ENCODE measurements at regions not wholly inside any gene's neighbourhood (a gene's known extent, or its start where the extent isn't known, plus 50 kb on each side); places are given as distances from the start of the nearest gene placed in this dataset.

DNA sequence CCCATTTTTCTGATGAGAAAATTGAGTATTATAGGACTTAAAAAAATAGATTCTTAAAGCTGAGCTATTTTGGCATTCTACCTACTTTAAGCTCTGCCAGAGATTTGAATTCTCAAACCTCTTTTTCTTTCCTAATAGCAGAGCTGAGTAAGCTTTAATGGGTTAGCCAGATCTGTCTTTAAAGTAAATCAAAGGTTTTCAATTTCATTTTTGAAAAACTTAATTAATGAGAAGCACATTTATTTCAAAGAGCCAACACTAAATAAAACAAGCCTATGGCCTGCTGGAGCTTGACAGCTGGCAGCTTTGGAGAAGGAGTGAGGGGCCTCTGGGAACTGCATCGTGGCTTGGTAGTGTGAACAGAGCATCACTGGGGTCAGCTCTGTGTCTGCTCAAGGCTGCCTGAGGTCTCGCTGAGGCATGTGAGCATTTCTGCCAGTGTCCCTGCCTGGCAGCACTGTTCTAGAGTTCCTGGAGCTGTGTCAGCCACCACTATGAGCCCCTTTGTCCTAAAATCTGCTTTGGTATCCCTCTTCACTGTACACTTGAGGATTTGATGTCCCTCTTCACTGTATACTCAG, 50.4 kb upstream of the PRSS23 start:
- no peaks in the 10 kb centered on the region for H3K9me3 ChIP-seq
- no peak for DNase-seq
- no peak overlapping the region for H3K4me3 ChIP-seq
- TF ChIP-seq POLR2AphosphoS5 (IDR thresholded peaks at IDR 0.05) (no peak), POLR2A (IDR thresholded peaks at IDR 0.05) (no peak)
- 69% methylated on average over 2 of the region's 2 CpGs; no CpG with 5 or more reads in 1 of the 2 donors for WGBS, 2 donors (ENCODE audit: low coverage in 1 of 2)
- H3K4me1 ChIP-seq = no peaks in the 10 kb centered on the region
- no peaks in the 10 kb centered on the region for H3K27me3 ChIP-seq
- no peak overlapping the region for H3K27ac ChIP-seq
- in situ Hi-C loops (cut with MboI; ENCODE audit: low pct_ligation_motif_present in 1 of 4, low pct_unique_long_range_greater_than_20kb in 1 of 4, low sequenced_read_pairs in 3 of 4) (no loop called here), intact Hi-C loops (cut with DNase I; ENCODE audit: low total_unique reads) (loop anchor here (10.0 kb wide), 1 partner anchor 45 kb away; no protein-coding TSS in a partner anchor)
- no peaks in the 10 kb centered on the region for H3K36me3 ChIP-seq

DNA sequence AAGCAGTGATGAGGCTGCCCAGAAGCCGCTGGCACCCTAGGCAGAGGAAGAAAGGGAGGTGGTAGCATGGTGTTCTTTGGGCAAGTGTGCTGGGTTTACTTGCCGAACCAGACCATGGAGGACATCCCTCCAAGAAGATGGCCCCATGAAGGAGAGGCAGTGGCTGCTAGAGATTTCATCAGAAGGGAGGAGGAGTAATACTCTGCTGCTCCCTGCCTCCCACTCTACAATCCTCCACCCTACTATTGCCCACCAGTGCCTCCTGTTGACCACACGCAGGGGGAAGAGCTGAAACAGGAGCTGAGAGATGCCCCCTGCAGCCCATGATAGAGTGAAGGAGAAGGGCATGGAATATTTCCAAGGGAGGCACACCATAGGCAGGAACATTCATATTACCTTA, 51.0 kb upstream of the PRSS23 start:
- intact Hi-C loops (cut with DNase I; ENCODE audit: low total_unique reads) = loop anchor here (10.0 kb wide), 1 partner anchor 45 kb away; no protein-coding TSS in a partner anchor
- no peak for TF ChIP-seq EP300 (IDR thresholded peaks at IDR 0.05; ENCODE audit: low read depth)
- TF ChIP-seq POLR2A (IDR thresholded peaks at IDR 0.05) = no peak
- TF ChIP-seq POLR2AphosphoS5 (IDR thresholded peaks at IDR 0.05) = no peak
- TF ChIP-seq, protein P1, sequence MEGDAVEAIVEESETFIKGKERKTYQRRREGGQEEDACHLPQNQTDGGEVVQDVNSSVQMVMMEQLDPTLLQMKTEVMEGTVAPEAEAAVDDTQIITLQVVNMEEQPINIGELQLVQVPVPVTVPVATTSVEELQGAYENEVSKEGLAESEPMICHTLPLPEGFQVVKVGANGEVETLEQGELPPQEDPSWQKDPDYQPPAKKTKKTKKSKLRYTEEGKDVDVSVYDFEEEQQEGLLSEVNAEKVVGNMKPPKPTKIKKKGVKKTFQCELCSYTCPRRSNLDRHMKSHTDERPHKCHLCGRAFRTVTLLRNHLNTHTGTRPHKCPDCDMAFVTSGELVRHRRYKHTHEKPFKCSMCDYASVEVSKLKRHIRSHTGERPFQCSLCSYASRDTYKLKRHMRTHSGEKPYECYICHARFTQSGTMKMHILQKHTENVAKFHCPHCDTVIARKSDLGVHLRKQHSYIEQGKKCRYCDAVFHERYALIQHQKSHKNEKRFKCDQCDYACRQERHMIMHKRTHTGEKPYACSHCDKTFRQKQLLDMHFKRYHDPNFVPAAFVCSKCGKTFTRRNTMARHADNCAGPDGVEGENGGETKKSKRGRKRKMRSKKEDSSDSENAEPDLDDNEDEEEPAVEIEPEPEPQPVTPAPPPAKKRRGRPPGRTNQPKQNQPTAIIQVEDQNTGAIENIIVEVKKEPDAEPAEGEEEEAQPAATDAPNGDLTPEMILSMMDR (IDR thresholded peaks at IDR 0.05) = no peak
- 86 to 93% methylated on average over 2 to 3 of the region's 3 CpGs for WGBS, 2 donors (ENCODE audit: low coverage in 1 of 2)
- H3K27me3 ChIP-seq = no peaks in the 10 kb centered on the region
- in situ Hi-C loops (cut with MboI; ENCODE audit: low pct_ligation_motif_present in 1 of 4, low pct_unique_long_range_greater_than_20kb in 1 of 4, low sequenced_read_pairs in 3 of 4) = no loop called here
- no peaks in the 10 kb centered on the region for H3K4me1 ChIP-seq
- no peaks in the 10 kb centered on the region for H3K9me3 ChIP-seq
- H3K36me3 ChIP-seq = no peaks in the 10 kb centered on the region
- no peak overlapping the region for H3K27ac ChIP-seq
- no peak for DNase-seq
- no peak overlapping the region for H3K4me3 ChIP-seq

DNA sequence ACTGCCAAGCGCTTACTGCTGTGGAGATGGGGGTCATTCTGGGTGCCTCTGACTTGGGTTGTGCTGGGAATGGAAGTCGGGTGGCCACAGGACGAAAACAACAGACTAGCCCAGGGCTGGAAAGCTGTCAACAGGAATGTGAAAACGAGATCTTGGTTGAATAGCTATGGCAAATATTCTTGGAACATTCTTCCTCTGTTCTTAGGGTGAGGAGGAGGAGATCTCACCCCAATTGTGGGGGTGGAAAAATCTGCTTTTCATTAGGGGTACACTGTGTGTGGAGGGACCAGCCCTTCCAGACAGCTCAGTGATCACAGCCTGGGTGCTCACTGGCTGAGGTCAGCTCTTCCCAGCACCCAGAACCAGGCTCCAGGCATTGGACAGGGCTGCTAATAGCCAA, 52.0 kb upstream of the PRSS23 start:
- intact Hi-C loops (cut with DNase I; ENCODE audit: low total_unique reads) = loop anchor here (10.0 kb wide), 1 partner anchor 47 kb away; no protein-coding TSS in a partner anchor
- Histone ChIP-seq H3K36me3 (no peaks in the 10 kb centered on the region), H3K4me1 (no peaks in the 10 kb centered on the region), H3K27me3 (no peaks in the 10 kb centered on the region), H3K27ac (no peak overlapping the region), H3K9me3 (no peaks in the 10 kb centered on the region), H3K4me3 (no peak overlapping the region)
- TF ChIP-seq EP300 (IDR thresholded peaks at IDR 0.05; ENCODE audit: low read depth) = no peak
- TF ChIP-seq POLR2A (IDR thresholded peaks at IDR 0.05) = no peak
- WGBS, 2 donors (ENCODE audit: low coverage in 1 of 2) = 79 to 100% methylated on average over 1 to 4 of the region's 4 CpGs
- in situ Hi-C loops (cut with MboI; ENCODE audit: low pct_ligation_motif_present in 1 of 4, low pct_unique_long_range_greater_than_20kb in 1 of 4, low sequenced_read_pairs in 3 of 4) = no loop called here
- no peak for DNase-seq

DNA sequence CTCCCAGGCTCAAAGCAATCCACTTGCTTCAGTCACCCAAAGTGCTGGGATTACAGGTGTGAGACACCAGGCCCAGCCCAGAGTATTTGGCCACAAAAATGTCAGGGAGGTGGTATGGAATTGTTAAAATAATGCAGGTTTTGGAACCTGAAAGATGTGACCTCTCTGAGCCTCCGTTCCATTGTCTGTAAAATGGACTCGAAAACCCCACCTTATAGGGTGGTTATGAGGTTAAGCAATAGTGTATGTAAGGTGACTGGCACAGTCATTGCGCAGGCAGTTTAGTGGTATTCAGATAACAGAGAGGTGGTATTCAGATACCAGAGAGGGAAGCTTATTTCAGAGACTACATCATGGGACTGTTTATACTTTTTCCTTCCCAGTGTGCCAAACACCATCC, 52.5 kb upstream of the PRSS23 start:
- no peaks in the 10 kb centered on the region for H3K27me3 ChIP-seq
- no peaks in the 10 kb centered on the region for H3K9me3 ChIP-seq
- DNase-seq = no peak
- no peak for TF ChIP-seq EP300 (IDR thresholded peaks at IDR 0.05; ENCODE audit: low read depth)
- TF ChIP-seq, protein P1 (IDR thresholded peaks at IDR 0.05) = no peak
- TF ChIP-seq POLR2AphosphoS5 (IDR thresholded peaks at IDR 0.05) = no peak
- TF ChIP-seq POLR2A (IDR thresholded peaks at IDR 0.05) = no peak
- no peak overlapping the region for H3K4me3 ChIP-seq
- 96% methylated on average over 3 of the region's 3 CpGs; no CpG with 5 or more reads in 1 of the 2 donors for WGBS, 2 donors (ENCODE audit: low coverage in 1 of 2)
- no peaks in the 10 kb centered on the region for H3K36me3 ChIP-seq
- H3K27ac ChIP-seq = no peak overlapping the region
- intact Hi-C loops (cut with DNase I; ENCODE audit: low total_unique reads) (loop anchor here (10.0 kb wide), 1 partner anchor 47 kb away; no protein-coding TSS in a partner anchor), in situ Hi-C loops (cut with MboI; ENCODE audit: low pct_ligation_motif_present in 1 of 4, low pct_unique_long_range_greater_than_20kb in 1 of 4, low sequenced_read_pairs in 3 of 4) (no loop called here)
- no peaks in the 10 kb centered on the region for H3K4me1 ChIP-seq

DNA sequence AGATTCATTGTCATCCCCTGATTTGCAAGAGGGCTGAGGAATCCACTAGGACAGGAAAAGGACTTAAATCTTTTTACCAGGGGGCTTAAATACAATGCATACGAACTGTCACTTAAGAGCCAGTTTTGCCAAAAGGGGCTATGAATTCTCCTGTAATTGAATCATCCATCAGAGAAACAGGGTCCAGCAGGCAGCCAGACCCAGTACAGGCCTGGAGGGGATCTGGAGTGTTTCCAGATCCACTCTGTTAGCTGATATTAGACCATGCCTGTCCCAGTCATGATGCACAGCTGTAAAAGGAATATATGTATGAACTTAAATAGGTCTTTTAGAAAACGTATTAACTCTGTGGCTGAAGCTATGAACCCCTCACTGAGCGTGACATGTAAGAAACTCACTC, 53.8 kb upstream of the PRSS23 start:
- in situ Hi-C loops (cut with MboI; ENCODE audit: low pct_ligation_motif_present in 1 of 4, low pct_unique_long_range_greater_than_20kb in 1 of 4, low sequenced_read_pairs in 3 of 4) = no loop called here

More for the DNA sequence above, 53.8 kb upstream of the PRSS23 start:
- peaks cover 0 to 8% (median 1%) of the 10 kb centered on the region in 4 donors for H3K4me1 ChIP-seq
- H3K27me3 ChIP-seq = no peaks in the 10 kb centered on the region
- TF ChIP-seq, protein P1 (IDR thresholded peaks at IDR 0.05) = no peak
- no peak for TF ChIP-seq EP300 (IDR thresholded peaks at IDR 0.05; ENCODE audit: low read depth)
- no peak overlapping the region for H3K27ac ChIP-seq
- DNase-seq = no peak
- H3K9me3 ChIP-seq = no peaks in the 10 kb centered on the region
- H3K36me3 ChIP-seq = no peaks in the 10 kb centered on the region
- intact Hi-C loops (cut with DNase I; ENCODE audit: low total_unique reads) = loop anchor here (10.0 kb wide), 1 partner anchor 48 kb away; no protein-coding TSS in a partner anchor
- 62 to 80% methylated on average over 1 to 3 of the region's 3 CpGs for WGBS, 2 donors (ENCODE audit: low coverage in 1 of 2)
- H3K4me3 ChIP-seq = no peak overlapping the region

Data from transverse colon (tissue), 4 donors.